Endometrium (tissue), 2 donors: ENCODE measurements at regions not wholly inside any gene's neighbourhood (a gene's known extent, or its start where the extent isn't known, plus 50 kb on each side); places are given as distances from the start of the nearest gene placed in this dataset.
A peak's percentile ranks its signal among the peaks of the same experiment; 100 is the strongest.

Experiments used
- FAIRE-seq: peaks from 2 replicates; lab custom pipeline; 2012; peaks lifted over from hg19 to GRCh38; lab: Jason Lieb, UNC
- donor health status: control.
- donor health status: control.

- no peak for FAIRE-seq
Observed at GRCh38 chr18:30057398-30057797, 985.1 kb downstream of the DSC3 start.

GRCh38 chr18:30056528-30056927, 986.0 kb downstream of the DSC3 start:
- FAIRE-seq, result no peak

- no peak for FAIRE-seq
Observed at GRCh38 chr18:30044496-30044895, 998.0 kb downstream of the DSC3 start.

DNA sequence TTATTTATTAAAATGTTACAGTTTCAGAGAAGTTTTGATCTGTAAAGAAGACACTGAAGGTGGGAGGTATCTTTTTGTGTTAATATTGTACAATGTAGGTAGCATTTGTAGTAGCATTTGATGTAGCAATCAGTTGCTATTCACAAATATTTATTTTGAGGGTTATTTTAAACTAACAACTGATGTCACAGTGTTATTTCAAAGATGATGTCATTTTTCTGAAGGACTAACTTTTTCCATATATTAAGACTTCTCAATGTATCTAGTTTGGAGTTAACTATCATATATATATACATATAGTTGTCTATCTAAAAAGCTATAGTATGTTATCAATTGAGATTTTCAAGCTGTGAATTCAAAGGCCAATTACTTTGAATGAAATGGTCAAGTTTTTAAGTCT, 1003.3 kb downstream of the DSC3 start:
- FAIRE-seq, result no peak

GRCh38 chr18:30034818-30035217, 1007.7 kb downstream of the DSC3 start:
- no peak for FAIRE-seq

DNA sequence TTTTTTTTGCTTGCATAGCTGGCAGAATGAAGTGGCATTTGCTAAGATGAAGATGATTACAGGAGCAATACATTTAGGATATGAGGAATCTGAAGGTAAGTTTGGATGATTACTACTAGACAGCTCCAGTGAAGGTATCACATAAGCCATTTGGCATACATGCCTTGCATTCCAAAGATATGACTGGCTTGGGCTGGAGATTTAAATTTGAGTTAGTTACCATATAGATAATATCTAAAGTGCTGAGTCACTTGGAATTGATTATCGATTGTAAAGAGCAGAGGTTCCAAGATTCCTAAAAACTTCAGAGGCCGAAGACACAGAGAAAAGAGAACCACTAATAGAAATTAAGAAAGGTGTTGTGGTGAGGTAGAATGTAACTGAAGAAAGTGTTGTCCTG, 1026.4 kb downstream of the DSC3 start:
- FAIRE-seq, result no peak

- no peak for FAIRE-seq
Observed at GRCh38 chr18:30004965-30005364, 1037.6 kb downstream of the DSC3 start.

GRCh38 chr18:29982218-29982617, 1060.3 kb downstream of the DSC3 start:
- FAIRE-seq, result no peak

DNA sequence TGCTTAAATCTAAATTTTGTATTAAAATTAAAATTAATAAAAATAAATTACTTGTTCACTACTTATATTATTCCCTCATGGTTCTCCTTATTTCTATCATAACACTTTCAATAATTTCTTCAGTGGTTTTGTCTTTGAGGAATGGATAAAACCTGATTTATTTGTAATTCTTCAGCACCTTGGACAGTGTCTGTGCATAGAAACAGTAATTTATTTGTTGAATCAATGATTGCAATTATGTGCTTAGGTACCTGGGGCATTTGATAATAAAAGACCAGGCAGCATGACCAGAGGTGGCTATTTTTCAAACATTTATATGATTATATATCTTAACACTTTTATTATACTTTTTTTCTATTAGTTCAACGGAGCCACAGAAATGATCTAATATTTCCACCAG, 1062.7 kb downstream of the DSC3 start:
- FAIRE-seq, result no peak

DNA sequence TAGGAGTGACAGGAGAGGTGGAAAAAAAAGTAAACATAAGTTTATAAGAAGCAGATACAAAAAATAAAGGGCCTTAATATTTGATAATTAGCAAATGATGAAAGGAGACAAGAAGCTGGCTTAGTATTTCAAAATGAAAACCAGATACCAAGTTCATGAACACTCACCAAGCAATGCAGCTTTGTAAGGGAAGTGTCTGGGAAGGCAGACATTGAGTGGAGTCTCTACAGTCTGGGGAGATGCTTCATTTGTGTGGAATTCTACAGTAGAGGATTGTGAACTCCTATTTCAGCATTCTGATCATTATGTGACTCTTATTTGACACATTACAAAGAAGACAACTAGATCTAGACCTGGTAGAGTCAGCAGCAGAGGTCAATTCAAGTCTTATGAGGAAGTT, 1072.7 kb downstream of the DSC3 start:
- FAIRE-seq, result no peak

DNA sequence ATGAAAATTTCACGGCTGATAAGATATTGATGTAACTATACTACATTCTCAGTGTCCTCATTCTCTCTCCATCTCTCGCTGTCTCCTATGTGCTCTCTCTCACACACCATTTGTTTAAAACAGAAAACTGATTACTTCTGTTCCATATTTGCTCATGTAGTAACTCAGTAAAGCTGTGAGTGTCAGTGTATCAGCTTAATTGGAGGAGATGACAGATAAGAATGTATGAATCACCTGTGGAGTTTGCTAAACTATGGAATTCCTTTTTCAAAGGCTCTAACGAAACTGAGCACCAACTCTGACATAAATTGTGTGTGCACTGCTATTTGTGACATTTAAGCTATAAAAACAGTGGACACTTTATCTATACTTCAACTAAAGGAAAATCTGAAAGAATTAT, 1080.0 kb downstream of the DSC3 start:
- FAIRE-seq, result no peak

DNA sequence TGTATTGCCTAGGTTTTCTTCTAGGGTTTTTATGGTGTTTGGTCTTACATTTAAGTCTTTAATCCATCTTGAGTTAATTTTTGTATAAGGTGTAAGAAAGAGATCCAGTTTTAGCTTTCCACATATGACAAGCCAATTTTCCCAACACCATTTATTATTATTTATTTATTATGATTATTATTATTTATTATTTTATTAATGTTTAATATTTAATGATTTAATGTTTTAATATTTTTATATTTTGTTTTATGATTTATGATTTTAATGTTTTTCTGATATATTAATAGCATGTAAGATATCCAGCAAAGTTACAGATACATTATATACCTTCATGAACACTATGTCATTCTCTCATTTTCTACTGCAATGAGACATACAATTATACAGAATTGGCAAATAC, 1082.0 kb downstream of the DSC3 start:
- FAIRE-seq, result peak; percentile 33

GRCh38 chr18:29930231-29930630, 1112.3 kb downstream of the DSC3 start:
- FAIRE-seq, result no peak

GRCh38 chr18:29928081-29928480, 1114.5 kb downstream of the DSC3 start:
- no peak for FAIRE-seq

DNA sequence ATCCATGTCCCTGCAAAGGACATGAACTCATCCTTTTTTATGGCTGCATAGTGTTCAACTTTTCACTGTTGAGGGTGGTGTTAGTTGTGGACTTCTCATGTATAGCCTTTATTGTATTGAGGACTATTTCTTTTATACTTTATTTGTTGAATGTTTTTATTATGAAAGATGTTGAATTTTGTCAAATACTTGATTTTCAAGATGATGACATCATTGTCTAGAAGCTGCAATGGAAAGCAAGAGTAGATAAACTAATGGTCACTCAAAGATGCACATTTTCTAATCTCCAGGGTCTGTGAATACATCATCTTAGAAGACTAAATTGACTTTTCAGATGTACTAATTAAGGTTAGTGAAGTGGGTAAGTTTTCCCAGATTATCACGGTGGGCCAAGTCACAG, 1117.0 kb downstream of the DSC3 start:
- FAIRE-seq, result no peak

- FAIRE-seq, result no peak
Observed at GRCh38 chr18:29912351-29912750, 1130.2 kb downstream of the DSC3 start.

DNA sequence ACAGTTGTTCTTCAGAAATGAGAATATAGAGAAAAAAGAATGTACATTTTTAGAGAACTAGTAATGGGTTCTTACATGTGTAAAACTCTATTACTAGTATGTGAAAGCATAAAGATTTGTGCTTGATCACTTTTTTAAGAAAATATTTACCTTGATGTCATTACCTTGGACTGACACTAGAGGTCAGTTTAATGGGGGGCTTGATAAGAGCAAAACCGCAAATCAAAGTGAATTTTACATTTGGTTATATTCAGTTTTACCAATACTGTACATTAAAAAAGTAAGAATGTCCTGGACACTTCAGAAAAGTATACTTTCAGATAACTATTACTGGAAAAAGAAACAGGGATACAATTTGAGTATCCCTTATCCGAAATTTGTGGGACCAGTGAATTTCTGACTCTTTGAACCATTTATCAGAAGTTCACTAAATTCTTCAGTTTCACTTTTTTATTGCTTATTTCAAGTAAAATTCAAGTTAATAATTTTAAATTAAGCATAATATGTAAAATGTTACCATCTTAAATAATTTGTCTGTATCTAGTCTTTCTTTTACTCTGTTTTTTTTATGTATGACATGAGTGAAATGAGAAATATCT, 1149.5 kb downstream of the DSC3 start:
- peak; percentile 43 for FAIRE-seq

DNA sequence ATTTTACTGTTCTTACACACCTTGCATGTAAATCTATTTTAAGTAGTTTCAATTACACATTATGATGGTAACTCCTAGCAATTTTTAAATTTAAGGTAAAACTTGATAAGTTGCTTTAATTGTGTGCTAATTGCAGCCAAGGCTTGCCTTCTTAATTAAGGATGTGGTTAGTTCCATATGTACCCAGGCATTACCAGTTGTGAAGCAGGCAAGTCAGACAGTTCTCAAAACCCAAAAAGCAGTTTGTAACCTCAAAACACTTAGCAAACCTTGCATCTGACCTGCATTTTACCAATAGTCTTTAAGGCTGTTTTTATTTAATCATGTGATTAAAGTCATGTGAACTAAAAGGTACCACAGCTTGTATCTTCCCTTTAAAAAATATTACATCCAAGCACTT, 1159.4 kb downstream of the DSC3 start:
- no peak for FAIRE-seq

- no peak for FAIRE-seq
Observed at GRCh38 chr18:29882620-29883019, 1159.9 kb downstream of the DSC3 start.

GRCh38 chr18:29879763-29880162, 1162.8 kb downstream of the DSC3 start:
- no peak for FAIRE-seq

GRCh38 chr18:29874519-29875098, 1167.9 kb downstream of the DSC3 start:
- no peak for FAIRE-seq

GRCh38 chr18:29873211-29873610, 1169.3 kb downstream of the DSC3 start:
- no peak for FAIRE-seq

GRCh38 chr18:29871246-29871645, 1171.3 kb downstream of the DSC3 start:
- no peak for FAIRE-seq

GRCh38 chr18:29862824-29863223, 1179.7 kb downstream of the DSC3 start:
- FAIRE-seq, result no peak

DNA sequence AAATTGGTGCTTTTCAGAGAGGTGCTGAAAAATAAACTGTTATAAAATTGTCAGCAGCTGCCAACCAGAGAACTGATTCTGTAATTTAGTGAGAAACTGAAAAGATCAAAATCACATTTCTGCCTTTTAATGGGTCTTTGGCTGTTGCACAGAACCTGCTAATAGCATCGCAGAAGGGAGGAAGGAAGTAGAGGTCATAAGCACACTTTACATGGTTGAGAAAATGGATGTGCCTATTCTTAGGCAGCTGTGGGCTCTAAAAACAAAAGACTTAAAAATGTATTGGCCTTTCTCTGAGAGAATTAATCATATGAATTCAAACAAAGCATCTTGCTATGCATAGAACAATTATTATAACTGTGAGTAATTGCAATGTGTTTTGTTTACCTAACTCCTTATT, 1186.9 kb downstream of the DSC3 start:
- FAIRE-seq, result no peak
